ENCODE measurements at regions not wholly inside any gene's neighbourhood (a gene's known extent, or its start where the extent isn't known, plus 50 kb on each side); places are given as distances from the start of the nearest gene placed in this dataset.

- H3K4me1 ChIP-seq (ENCODE audit: control insufficient read depth, insufficient read depth, low read length), result peaks cover 8% of the 10 kb centered on the region
- H3K36me3 ChIP-seq (ENCODE audit: control insufficient read depth, insufficient read depth, low read length), result no peaks in the 10 kb centered on the region
- no peak overlapping the region for H3K4me3 ChIP-seq (ENCODE audit: low read length)
- H3K27me3 ChIP-seq (ENCODE audit: control insufficient read depth, insufficient read depth, low read length), result peaks cover 22% of the 10 kb centered on the region
- no peak for DNase-seq
- no peak overlapping the region for H3K27ac ChIP-seq (ENCODE audit: low read length)
- WGBS (ENCODE audit: insufficient coverage, low lambda C conversion rate), result no CpG with 5 or more reads among the region's 3 CpGs
- peaks cover 3% of the 10 kb centered on the region for H3K9me3 ChIP-seq (ENCODE audit: control insufficient read depth, low read depth, low read length)
Observed at GRCh38 chr2:45337481-45337880, 273.6 kb downstream of the SRBD1 start.

GRCh38 chr2:45334205-45334604 is 276.9 kb downstream of the SRBD1 start:
- no peak overlapping the region for H3K4me3 ChIP-seq (ENCODE audit: low read length)
- peaks cover 27% of the 10 kb centered on the region for H3K4me1 ChIP-seq (ENCODE audit: control insufficient read depth, insufficient read depth, low read length)
- WGBS (ENCODE audit: insufficient coverage, low lambda C conversion rate), result no CpG with 5 or more reads among the region's 17 CpGs
- no peak overlapping the region for H3K27ac ChIP-seq (ENCODE audit: low read length)
- no peaks in the 10 kb centered on the region for H3K9me3 ChIP-seq (ENCODE audit: control insufficient read depth, low read depth, low read length)
- peaks cover 3% of the 10 kb centered on the region for H3K27me3 ChIP-seq (ENCODE audit: control insufficient read depth, insufficient read depth, low read length)
- no peaks in the 10 kb centered on the region for H3K36me3 ChIP-seq (ENCODE audit: control insufficient read depth, insufficient read depth, low read length)
- DNase-seq, result no peak

- H3K27me3 ChIP-seq (ENCODE audit: control insufficient read depth, insufficient read depth, low read length), result no peaks in the 10 kb centered on the region
- no peaks in the 10 kb centered on the region for H3K36me3 ChIP-seq (ENCODE audit: control insufficient read depth, insufficient read depth, low read length)
- no peaks in the 10 kb centered on the region for H3K9me3 ChIP-seq (ENCODE audit: control insufficient read depth, low read depth, low read length)
- H3K4me1 ChIP-seq (ENCODE audit: control insufficient read depth, insufficient read depth, low read length), result peaks cover 27% of the 10 kb centered on the region
- WGBS (ENCODE audit: insufficient coverage, low lambda C conversion rate), result no CpG with 5 or more reads among the region's 1 CpG
- peak overlapping the region; percentile 71 for H3K27ac ChIP-seq (ENCODE audit: low read length)
- peak; percentile 75 to 90 for DNase-seq
- H3K4me3 ChIP-seq (ENCODE audit: low read length), result no peak overlapping the region
Observed at GRCh38 chr2:45332567-45332966, 278.5 kb downstream of the SRBD1 start.

GRCh38 chr2:45332094-45332493 is 279.0 kb downstream of the SRBD1 start:
- DNase-seq, result no peak

GRCh38 chr2:45331410-45331786 is 279.7 kb downstream of the SRBD1 start:
- Histone ChIP-seq H3K4me3 (ENCODE audit: low read length) (no peak overlapping the region), H3K36me3 (ENCODE audit: control insufficient read depth, insufficient read depth, low read length) (no peaks in the 10 kb centered on the region), H3K9me3 (ENCODE audit: control insufficient read depth, low read depth, low read length) (no peaks in the 10 kb centered on the region), H3K4me1 (ENCODE audit: control insufficient read depth, insufficient read depth, low read length) (peaks cover 27% of the 10 kb centered on the region), H3K27me3 (ENCODE audit: control insufficient read depth, insufficient read depth, low read length) (no peaks in the 10 kb centered on the region), H3K27ac (ENCODE audit: low read length) (no peak overlapping the region)
- no CpG with 5 or more reads among the region's 7 CpGs for WGBS (ENCODE audit: insufficient coverage, low lambda C conversion rate)
- peak in 1 of 2 donors; percentile 20 for DNase-seq

More at GRCh38 chr2:45332094-45332493, 279.0 kb downstream of the SRBD1 start:
- Histone ChIP-seq H3K36me3 (ENCODE audit: control insufficient read depth, insufficient read depth, low read length) (no peaks in the 10 kb centered on the region), H3K9me3 (ENCODE audit: control insufficient read depth, low read depth, low read length) (no peaks in the 10 kb centered on the region), H3K27me3 (ENCODE audit: control insufficient read depth, insufficient read depth, low read length) (no peaks in the 10 kb centered on the region), H3K27ac (ENCODE audit: low read length) (peak overlapping the region; percentile 42), H3K4me1 (ENCODE audit: control insufficient read depth, insufficient read depth, low read length) (peaks cover 27% of the 10 kb centered on the region), H3K4me3 (ENCODE audit: low read length) (no peak overlapping the region)

- Histone ChIP-seq H3K9me3 (ENCODE audit: control insufficient read depth, low read depth, low read length) (no peaks in the 10 kb centered on the region), H3K36me3 (ENCODE audit: control insufficient read depth, insufficient read depth, low read length) (no peaks in the 10 kb centered on the region), H3K27ac (ENCODE audit: low read length) (no peak overlapping the region), H3K27me3 (ENCODE audit: control insufficient read depth, insufficient read depth, low read length) (no peaks in the 10 kb centered on the region), H3K4me1 (ENCODE audit: control insufficient read depth, insufficient read depth, low read length) (peaks cover 27% of the 10 kb centered on the region), H3K4me3 (ENCODE audit: low read length) (no peak overlapping the region)
- peak; percentile 17 to 21 for DNase-seq
- WGBS (ENCODE audit: insufficient coverage, low lambda C conversion rate), result no CpG with 5 or more reads among the region's 8 CpGs
Observed at GRCh38 chr2:45330637-45331409, 280.2 kb downstream of the SRBD1 start.

- Histone ChIP-seq H3K27ac (ENCODE audit: low read length) (no peak overlapping the region), H3K36me3 (ENCODE audit: control insufficient read depth, insufficient read depth, low read length) (no peaks in the 10 kb centered on the region), H3K9me3 (ENCODE audit: control insufficient read depth, low read depth, low read length) (no peaks in the 10 kb centered on the region), H3K4me3 (ENCODE audit: low read length) (no peak overlapping the region), H3K27me3 (ENCODE audit: control insufficient read depth, insufficient read depth, low read length) (no peaks in the 10 kb centered on the region), H3K4me1 (ENCODE audit: control insufficient read depth, insufficient read depth, low read length) (peaks cover 27% of the 10 kb centered on the region)
- WGBS (ENCODE audit: insufficient coverage, low lambda C conversion rate), result no CpG with 5 or more reads among the region's 5 CpGs
- DNase-seq, result no peak
Observed at GRCh38 chr2:45330108-45330507, 281.0 kb downstream of the SRBD1 start.

GRCh38 chr2:45329045-45329677 is 281.9 kb downstream of the SRBD1 start:
- Histone ChIP-seq H3K4me1 (ENCODE audit: control insufficient read depth, insufficient read depth, low read length) (peaks cover 27% of the 10 kb centered on the region), H3K27me3 (ENCODE audit: control insufficient read depth, insufficient read depth, low read length) (no peaks in the 10 kb centered on the region), H3K4me3 (ENCODE audit: low read length) (no peak overlapping the region), H3K9me3 (ENCODE audit: control insufficient read depth, low read depth, low read length) (no peaks in the 10 kb centered on the region), H3K27ac (ENCODE audit: low read length) (no peak overlapping the region), H3K36me3 (ENCODE audit: control insufficient read depth, insufficient read depth, low read length) (no peaks in the 10 kb centered on the region)
- no CpG with 5 or more reads among the region's 7 CpGs for WGBS (ENCODE audit: insufficient coverage, low lambda C conversion rate)
- DNase-seq, result peak in 1 of 2 donors; percentile 39

- no peak for DNase-seq
- no CpG with 5 or more reads among the region's 3 CpGs for WGBS (ENCODE audit: insufficient coverage, low lambda C conversion rate)
- H3K4me3 ChIP-seq (ENCODE audit: low read length), result no peak overlapping the region
- H3K36me3 ChIP-seq (ENCODE audit: control insufficient read depth, insufficient read depth, low read length), result no peaks in the 10 kb centered on the region
- peaks cover 26% of the 10 kb centered on the region for H3K4me1 ChIP-seq (ENCODE audit: control insufficient read depth, insufficient read depth, low read length)
- no peak overlapping the region for H3K27ac ChIP-seq (ENCODE audit: low read length)
- no peaks in the 10 kb centered on the region for H3K9me3 ChIP-seq (ENCODE audit: control insufficient read depth, low read depth, low read length)
- peaks cover 2% of the 10 kb centered on the region for H3K27me3 ChIP-seq (ENCODE audit: control insufficient read depth, insufficient read depth, low read length)
Observed at GRCh38 chr2:45328264-45328870, 282.7 kb downstream of the SRBD1 start.

GRCh38 chr2:45323344-45323743 is 287.7 kb downstream of the SRBD1 start:
- no CpG with 5 or more reads among the region's 3 CpGs for WGBS (ENCODE audit: insufficient coverage, low lambda C conversion rate)
- H3K4me3 ChIP-seq (ENCODE audit: low read length), result no peak overlapping the region
- DNase-seq, result no peak
- H3K27ac ChIP-seq (ENCODE audit: low read length), result no peak overlapping the region
- H3K36me3 ChIP-seq (ENCODE audit: control insufficient read depth, insufficient read depth, low read length), result no peaks in the 10 kb centered on the region
- peaks cover 7% of the 10 kb centered on the region for H3K27me3 ChIP-seq (ENCODE audit: control insufficient read depth, insufficient read depth, low read length)
- H3K4me1 ChIP-seq (ENCODE audit: control insufficient read depth, insufficient read depth, low read length), result no peaks in the 10 kb centered on the region
- no peaks in the 10 kb centered on the region for H3K9me3 ChIP-seq (ENCODE audit: control insufficient read depth, low read depth, low read length)

Data from large intestine (tissue), 3 donors.